ENCODE measurements at regions not wholly inside any gene's neighbourhood (a gene's known extent, or its start where the extent isn't known, plus 50 kb on each side); places are given as distances from the start of the nearest gene placed in this dataset.

DNA sequence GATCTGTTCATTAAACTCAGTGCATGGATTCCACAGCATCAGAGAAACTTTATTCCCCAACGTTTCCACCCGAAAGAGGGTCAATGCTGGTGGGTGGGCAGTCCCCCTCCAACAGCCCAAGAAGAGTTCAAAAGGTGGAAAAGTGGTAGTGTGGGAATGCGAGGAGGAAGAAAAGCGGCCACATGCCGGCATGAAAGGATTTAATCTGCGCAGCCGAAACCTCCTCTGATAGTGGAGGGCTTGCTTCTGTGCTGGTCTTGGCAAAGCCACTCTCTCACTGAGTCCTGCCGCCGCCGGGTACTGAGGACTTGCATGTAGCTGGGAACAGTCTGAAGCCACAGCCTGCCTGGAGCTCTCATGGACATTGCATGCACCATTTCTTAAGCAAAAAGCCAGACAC, 136.2 kb upstream of the ZNF536 start:
- DNase-seq (no peak), ATAC-seq (ENCODE audit: low read depth) (no peak)
- Histone ChIP-seq H3K18ac (ENCODE audit: low read depth, low read length) (no peak overlapping the region), H3K4me3 (ENCODE audit: insufficient read depth, low read depth, low read length) (no peak overlapping the region), H3K9me1 (ENCODE audit: insufficient read depth, low read length) (no peaks in the 10 kb centered on the region), H2AK5ac (ENCODE audit: low read depth, low read length) (no peak overlapping the region), H3K9me3 (ENCODE audit: control insufficient read depth, insufficient read depth, low read length) (no peaks in the 10 kb centered on the region), H3K23ac (ENCODE audit: low read depth, low read length) (no peak overlapping the region), H3K4ac (ENCODE audit: low read depth, low read length) (no peak overlapping the region), H3K14ac (replicated peaks; ENCODE audit: low read depth, low read length) (no peak overlapping the region), H3K56ac (ENCODE audit: extremely low read depth, insufficient read depth, low read length) (no peak overlapping the region), H2AFZ (replicated peaks; ENCODE audit: low read length, poor library complexity) (no peak overlapping the region), H2BK15ac (ENCODE audit: low read depth, low read length) (no peak overlapping the region), H2BK120ac (ENCODE audit: low read depth, low read length) (no peak overlapping the region), H4K8ac (ENCODE audit: low read depth in 2 of 2, low read length in 2 of 2) (no peak overlapping the region), H3K79me1 (ENCODE audit: low read depth in 1 of 2, low read length in 2 of 2) (no peaks in the 10 kb centered on the region), H4K91ac (ENCODE audit: insufficient read depth, low read depth, low read length) (no peak overlapping the region), H3K27ac (ENCODE audit: insufficient read depth, low read length) (no peak overlapping the region), H3K36me3 (ENCODE audit: control insufficient read depth, insufficient read depth, low read length) (no peaks in the 10 kb centered on the region), H4K20me1 (ENCODE audit: insufficient read depth, low read length) (no peaks in the 10 kb centered on the region), H3K4me1 (ENCODE audit: control insufficient read depth, insufficient read depth, low read length) (no peaks in the 10 kb centered on the region), H3K9ac (ENCODE audit: low read depth, low read length) (no peak overlapping the region), H3K4me2 (ENCODE audit: low read depth, low read length) (no peak overlapping the region), H3K27me3 (ENCODE audit: control insufficient read depth, insufficient read depth, low read length) (peaks cover 4% of the 10 kb centered on the region; the same call in 1 of the 2 replicates), H2BK5ac (ENCODE audit: low read depth, low read length, poor library complexity, severe bottlenecking) (no peak overlapping the region), H2BK20ac (ENCODE audit: low read depth, low read length) (no peak overlapping the region), H4K5ac (ENCODE audit: low read depth, low read length) (no peak overlapping the region), H2AK9ac (replicated peaks; ENCODE audit: low read depth, low read length, poor library complexity) (no peak overlapping the region)
- ChIA-PET POLR2A (ENCODE audit: unreplicated experiment) (no interaction called here), CTCF (no interaction called here)
- dilution Hi-C loops (cut with HindIII; ENCODE audit: low sequenced_read_pairs, unreplicated experiment) (no loop called here), intact Hi-C loops (cut with micrococcal nuclease) (no loop called here), in situ Hi-C loops (cut with MboI; ENCODE audit: low sequenced_read_pairs) (no loop called here)
- no peak for TF ChIP-seq RAD21 (IDR thresholded peaks at IDR 0.05; ENCODE audit: low read length)
- no peak for TF ChIP-seq CEBPB (IDR thresholded peaks at IDR 0.05; ENCODE audit: low read depth, low read length)
- no peak for TF ChIP-seq CHD1 (IDR thresholded peaks at IDR 0.05; ENCODE audit: low read depth, low read length)
- TF ChIP-seq MXI1 (IDR thresholded peaks at IDR 0.05; ENCODE audit: borderline replicate concordance, low read depth, low read length), result no peak
- TF ChIP-seq POLR2A (IDR thresholded peaks at IDR 0.05; ENCODE audit: low read depth, low read length), result no peak
- no peak for TF ChIP-seq NFE2L2 (IDR thresholded peaks at IDR 0.05; ENCODE audit: low read depth, low read length)
- TF ChIP-seq SMC3 (IDR thresholded peaks at IDR 0.05; ENCODE audit: low read depth, low read length), result no peak
- no peak for TF ChIP-seq CTCF (conservative IDR thresholded peaks at IDR 0.05; ENCODE audit: low read depth, low read length)
- no peak for TF ChIP-seq RCOR1 (IDR thresholded peaks at IDR 0.05; ENCODE audit: insufficient replicate concordance, low read length)
- no CpG with 5 or more reads among the region's 10 CpGs for WGBS, 2 experiments (ENCODE audit: extremely low coverage in 2 of 2, insufficient read length in 1 of 2)
- BruUV-seq (replicated peaks), result no TSS peak

Data from IMR-90 (cell line).